H9 (cell line): ENCODE measurements at regions not wholly inside any gene's neighbourhood (a gene's known extent, or its start where the extent isn't known, plus 50 kb on each side); places are given as distances from the start of the nearest gene placed in this dataset.

Experiments
- DNase-seq: peaks from one replicate; pipeline ENCODE4 v3.0.0-alpha.2; 2017
- H2AFZ ChIP-seq: one replicate; pipeline ENCODE4 v1.6.1; 2013; ENCODE audit warnings: mild to moderate bottlenecking, low read length, control low read depth, moderate library complexity
- H2AK5ac ChIP-seq: 2 replicates; pipeline ENCODE4 v1.6.1; 2013; ENCODE audit warnings: low read length, control low read depth, mixed read lengths; ENCODE audit not compliant: insufficient read length
- H2BK120ac ChIP-seq: one replicate; pipeline ENCODE4 v1.6.1; 2013; ENCODE audit warnings: low read depth, mild to moderate bottlenecking, low read length, control low read depth, inconsistent platforms; ENCODE audit not compliant: poor library complexity, severe bottlenecking
- H2BK12ac ChIP-seq: 2 replicates; pipeline ENCODE4 v1.6.1; 2013; ENCODE audit warnings: low read length, control low read depth, mixed read lengths, low read depth; ENCODE audit not compliant: insufficient read length
- H2BK15ac ChIP-seq: 2 replicates; pipeline ENCODE4 v1.6.1; 2013; ENCODE audit warnings: low read depth, low read length, control low read depth
- H2BK20ac ChIP-seq: one replicate; pipeline ENCODE4 v1.6.1; 2013; ENCODE audit warnings: low read depth, mild to moderate bottlenecking, low read length, control low read depth, inconsistent platforms; ENCODE audit not compliant: poor library complexity, severe bottlenecking
- H2BK5ac ChIP-seq: 2 replicates; pipeline ENCODE4 v1.6.1; 2013; ENCODE audit warnings: low read length, control low read depth, mixed read lengths; ENCODE audit not compliant: insufficient read length
- H3K14ac ChIP-seq: 2 replicates; pipeline ENCODE4 v1.6.1; 2013; ENCODE audit warnings: low read length, control low read depth; ENCODE audit not compliant: insufficient read depth
- H3K18ac ChIP-seq: 2 replicates; pipeline ENCODE4 v1.6.1; 2013; ENCODE audit warnings: low read depth, mild to moderate bottlenecking, mixed read lengths, low read length, control low read depth; ENCODE audit not compliant: insufficient read length
- H3K23ac ChIP-seq: 2 replicates; pipeline ENCODE4 v1.6.1; 2013; ENCODE audit warnings: low read length, control low read depth, mixed read lengths, low read depth; ENCODE audit not compliant: insufficient read length
- H3K23me2 ChIP-seq: 2 replicates; pipeline ENCODE4 v1.6.1; 2013; ENCODE audit warnings: low read depth, mild to moderate bottlenecking, mixed read lengths, low read length, control low read depth; ENCODE audit not compliant: insufficient read length, poor library complexity, severe bottlenecking
- H3K27ac ChIP-seq: 2 replicates; pipeline ENCODE4 v1.5.1; 2013; ENCODE audit warnings: low read length, control low read depth, mixed read lengths, low read depth; ENCODE audit not compliant: insufficient read length
- H3K27me3 ChIP-seq: 2 replicates; pipeline ENCODE4 v1.6.1; 2013; ENCODE audit warnings: low read length, control low read depth, inconsistent platforms; ENCODE audit not compliant: insufficient read depth
- H3K4ac ChIP-seq: 2 replicates; pipeline ENCODE4 v1.6.1; 2013; ENCODE audit warnings: low read depth, mild to moderate bottlenecking, control low read depth, inconsistent platforms, low read length, moderate library complexity
- H3K4me1 ChIP-seq: 2 replicates; pipeline ENCODE4 v1.6.1; 2013; ENCODE audit warnings: low read length, control low read depth, inconsistent platforms; ENCODE audit not compliant: insufficient read depth
- H3K4me2 ChIP-seq: 2 replicates; pipeline ENCODE4 v1.6.1; 2013; ENCODE audit warnings: low read length, control low read depth, mixed read lengths; ENCODE audit not compliant: insufficient read length, insufficient read depth
- H3K56ac ChIP-seq: 2 replicates; pipeline ENCODE4 v1.6.1; 2013; ENCODE audit warnings: low read depth, mild to moderate bottlenecking, mixed read lengths, low read length, control low read depth; ENCODE audit not compliant: insufficient read length
- H3K79me1 ChIP-seq: 2 replicates; pipeline ENCODE4 v1.6.1; 2013; ENCODE audit warnings: low read depth, mild to moderate bottlenecking, moderate library complexity, low read length, control low read depth, inconsistent platforms; ENCODE audit not compliant: insufficient read depth, poor library complexity, severe bottlenecking
- H3K79me2 ChIP-seq: 2 replicates; pipeline ENCODE4 v1.6.1; 2013; ENCODE audit warnings: low read length, control low read depth, inconsistent platforms; ENCODE audit not compliant: insufficient read depth
- H3K9ac ChIP-seq: 2 replicates; pipeline ENCODE4 v1.6.1; 2013; ENCODE audit warnings: low read length, control low read depth, mixed read lengths; ENCODE audit not compliant: insufficient read length; ENCODE audit errors: extremely low read depth
- H3K9me3 ChIP-seq: one replicate; pipeline ENCODE4 v1.6.1; 2013; ENCODE audit warnings: low read depth, low read length, inconsistent platforms; ENCODE audit not compliant: control insufficient read depth
- H3T11ph ChIP-seq: one replicate; pipeline ENCODE4 v1.6.1; 2013; ENCODE audit warnings: mild to moderate bottlenecking, low read length, control low read depth, inconsistent platforms
- H4K20me1 ChIP-seq: one replicate; pipeline ENCODE4 v1.6.1; 2013; ENCODE audit not compliant: control insufficient read depth, insufficient read length, insufficient read depth
- H4K5ac ChIP-seq: 2 replicates; pipeline ENCODE4 v1.6.1; 2013; ENCODE audit warnings: low read depth, mild to moderate bottlenecking, mixed read lengths, low read length, control low read depth; ENCODE audit not compliant: insufficient read length
- H4K8ac ChIP-seq: replicated peaks from 2 replicates; pipeline ENCODE4 v1.6.1; 2013; ENCODE audit warnings: low read length, control low read depth, mixed read lengths, low read depth; ENCODE audit not compliant: insufficient read length
- H4K91ac ChIP-seq: 2 replicates; pipeline ENCODE4 v1.6.1; 2013; ENCODE audit warnings: low read depth, mild to moderate bottlenecking, moderate library complexity, mixed read lengths, low read length, control low read depth; ENCODE audit not compliant: insufficient read length
- H3K27ac Mint-ChIP-seq, 3 experiments: 2 replicates in 2 of 3; 3 replicates in 1 of 3; pipeline ENCODE4 v1.8.0; 2020 to 2021; ENCODE audit warnings: mixed read lengths in 3 of 3, mild to moderate bottlenecking in 1 of 3, moderate library complexity in 1 of 3
- H3K27me3 Mint-ChIP-seq: 2 replicates; pipeline ENCODE4 v1.8.0; 2021; ENCODE audit warnings: low read depth, mild to moderate bottlenecking, moderate library complexity, mixed read lengths
- H3K36me3 Mint-ChIP-seq, 3 experiments: 2 replicates in 2 of 3; 3 replicates in 1 of 3; pipeline ENCODE4 v1.8.0; 2020 to 2021; ENCODE audit warnings: low read depth in 3 of 3, mixed read lengths in 3 of 3; ENCODE audit not compliant: insufficient read depth in 1 of 3
- H3K4me1 Mint-ChIP-seq, 2 experiments: 2 replicates each; pipeline ENCODE4 v1.8.0; 2020; ENCODE audit warnings: mixed read lengths in 2 of 2
- H3K4me3 Mint-ChIP-seq, 2 experiments: 2 replicates in 1 of 2; 3 replicates in 1 of 2; pipeline ENCODE4 v1.8.0; 2020 to 2021; ENCODE audit warnings: mild to moderate bottlenecking in 2 of 2, mixed read lengths in 2 of 2, moderate library complexity in 1 of 2
- H3K9me3 Mint-ChIP-seq, 2 experiments: 2 replicates in 1 of 2; 3 replicates in 1 of 2; pipeline ENCODE4 v1.8.0; 2020; ENCODE audit warnings: mild to moderate bottlenecking in 2 of 2, mixed read lengths in 2 of 2, moderate library complexity in 1 of 2
- WGBS: extraction: QIAGEN DNeasy Blood & Tissue Kit; methylation state at CpG from one replicate; pipeline ENCODE4 v1.1.7; 2013; ENCODE audit warnings: missing lambda C conversion rate, low lambda C conversion rate, mixed read lengths; ENCODE audit not compliant: insufficient read length; ENCODE audit errors: extremely low coverage; 5-methylcytosine and 5-hydroxymethylcytosine counted together
- TF ChIP-seq, protein P1 (sequence below): fragments of 200-600 bp; sonication (generic); conservative IDR thresholded peaks from 3 replicates; pipeline ENCODE4 v1.8.0; 2021; ENCODE audit warnings: antibody characterized with exemption, mild to moderate bottlenecking

DNA sequence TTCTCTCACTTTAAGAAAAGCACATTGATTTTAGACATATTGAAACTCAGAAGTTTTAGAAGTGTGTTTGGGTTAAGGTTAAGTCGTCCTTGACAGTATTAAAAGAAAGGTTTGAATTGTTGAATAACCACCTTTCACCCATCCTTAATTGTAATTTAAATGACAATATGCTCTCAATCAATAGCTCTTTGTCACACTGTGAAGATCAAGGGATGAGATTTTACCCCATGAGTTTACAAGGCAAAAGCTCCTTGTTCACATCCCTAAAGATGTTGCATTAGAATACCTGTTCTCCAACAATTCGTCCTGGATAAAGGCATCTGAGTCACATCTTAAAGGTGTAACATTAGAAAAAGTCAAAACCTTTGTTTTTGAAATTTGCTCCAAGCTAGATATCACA, 220.4 kb upstream of the MDFIC2 start:
- Histone ChIP-seq H3K23ac (no peak overlapping the region), H3K4ac (no peak overlapping the region), H2BK120ac (no peak overlapping the region), H2BK15ac (no peak overlapping the region), H3K9me3 (no peaks in the 10 kb centered on the region), H3K27ac (no peak overlapping the region), H3K79me1 (no peaks in the 10 kb centered on the region), H3K27me3 (no peaks in the 10 kb centered on the region), H3K56ac (no peak overlapping the region), H2AFZ (no peak overlapping the region), H2BK20ac (no peak overlapping the region), H2AK5ac (no peak overlapping the region), H3K9ac (no peak overlapping the region), H4K20me1 (no peaks in the 10 kb centered on the region), H2BK12ac (no peak overlapping the region), H3K18ac (no peak overlapping the region), H4K5ac (no peak overlapping the region), H2BK5ac (no peak overlapping the region), H4K91ac (no peak overlapping the region), H3T11ph (no peak overlapping the region), H3K23me2 (no peaks in the 10 kb centered on the region), H3K4me2 (no peak overlapping the region), H4K8ac (no peak overlapping the region), H3K4me1 (peaks cover 9% of the 10 kb centered on the region), H3K79me2 (no peaks in the 10 kb centered on the region), H3K14ac (no peak overlapping the region)
- WGBS: no CpG with 5 or more reads among the region's 2 CpGs
- Mint-ChIP-seq H3K9me3 (no peaks in the 10 kb centered on the region; a peak in 1 of 5 replicates), H3K4me3 (no peak overlapping the region), H3K4me1 (peaks cover 50 to 57% of the 10 kb centered on the region in 2 experiments), H3K36me3 (no peaks in the 10 kb centered on the region; a peak in 2 of 7 replicates), H3K27ac (no peak overlapping the region), H3K27me3 (peaks cover 42% of the 10 kb centered on the region)
- TF ChIP-seq, protein P1, sequence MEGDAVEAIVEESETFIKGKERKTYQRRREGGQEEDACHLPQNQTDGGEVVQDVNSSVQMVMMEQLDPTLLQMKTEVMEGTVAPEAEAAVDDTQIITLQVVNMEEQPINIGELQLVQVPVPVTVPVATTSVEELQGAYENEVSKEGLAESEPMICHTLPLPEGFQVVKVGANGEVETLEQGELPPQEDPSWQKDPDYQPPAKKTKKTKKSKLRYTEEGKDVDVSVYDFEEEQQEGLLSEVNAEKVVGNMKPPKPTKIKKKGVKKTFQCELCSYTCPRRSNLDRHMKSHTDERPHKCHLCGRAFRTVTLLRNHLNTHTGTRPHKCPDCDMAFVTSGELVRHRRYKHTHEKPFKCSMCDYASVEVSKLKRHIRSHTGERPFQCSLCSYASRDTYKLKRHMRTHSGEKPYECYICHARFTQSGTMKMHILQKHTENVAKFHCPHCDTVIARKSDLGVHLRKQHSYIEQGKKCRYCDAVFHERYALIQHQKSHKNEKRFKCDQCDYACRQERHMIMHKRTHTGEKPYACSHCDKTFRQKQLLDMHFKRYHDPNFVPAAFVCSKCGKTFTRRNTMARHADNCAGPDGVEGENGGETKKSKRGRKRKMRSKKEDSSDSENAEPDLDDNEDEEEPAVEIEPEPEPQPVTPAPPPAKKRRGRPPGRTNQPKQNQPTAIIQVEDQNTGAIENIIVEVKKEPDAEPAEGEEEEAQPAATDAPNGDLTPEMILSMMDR: no peak
- no peak for DNase-seq
